Thyroid gland (tissue), 4 donors: ENCODE measurements at regions not wholly inside any gene's neighbourhood (a gene's known extent, or its start where the extent isn't known, plus 50 kb on each side); places are given as distances from the start of the nearest gene placed in this dataset.

ENCODE experiments used
- CTCF ChIP-seq, 6 experiments: fragments of 200-600 bp in 3 of 6; fragments of 450-650 bp in 3 of 6; sonication (generic) in 3 of 6; IDR thresholded peaks; one replicate each; pipeline ENCODE4 v1.5.1; 2016 to 2019; ENCODE audit warnings: antibody characterized with exemption in 6 of 6, mild to moderate bottlenecking in 2 of 6, inconsistent platforms in 1 of 6, moderate library complexity in 1 of 6
- POLR2A ChIP-seq, 2 donors: fragments of 450-650 bp; IDR thresholded peaks; one replicate each; pipeline ENCODE4 v1.6.1; 2017; ENCODE audit warnings: antibody characterized with exemption in 2 of 2, mild to moderate bottlenecking in 2 of 2, moderate library complexity in 1 of 2

DNA sequence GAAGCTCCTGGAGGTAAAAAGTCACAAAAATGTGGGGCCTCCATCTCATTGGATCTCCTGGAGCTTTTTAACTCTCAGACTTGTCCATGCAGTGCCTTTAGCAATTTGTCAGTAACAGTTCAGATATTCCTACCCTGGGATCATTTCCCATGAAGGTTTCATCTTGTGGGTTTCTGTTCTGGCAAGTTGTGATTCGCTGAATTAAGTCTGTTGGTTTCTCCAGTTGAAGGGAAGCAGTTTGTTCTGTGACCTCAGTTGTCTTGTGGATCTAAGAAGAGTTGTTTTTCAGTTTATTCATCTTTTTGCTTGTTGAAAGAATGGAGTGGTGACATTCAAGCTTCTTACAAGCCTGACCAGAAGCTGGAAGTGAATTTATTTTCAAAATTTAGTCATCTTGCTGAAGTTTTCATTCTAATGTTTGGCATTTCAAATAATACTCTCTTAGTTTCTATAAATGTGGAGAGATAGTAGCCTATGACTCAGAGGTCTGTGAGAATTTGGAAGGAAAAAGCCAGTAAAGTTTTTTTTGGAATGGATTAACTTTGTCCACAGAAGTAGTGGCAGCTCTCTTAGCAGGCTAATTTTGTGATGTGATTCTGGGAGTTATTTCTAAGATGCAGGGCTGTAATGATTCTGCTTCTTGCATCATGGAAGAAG is 120.1 kb upstream of the CSNK1A1L start:
- no peak for TF ChIP-seq POLR2A (IDR thresholded peaks at IDR 0.05)
- no peak for TF ChIP-seq CTCF (IDR thresholded peaks at IDR 0.05)
